Activated CD4-positive, alpha-beta memory T cell treated with anti-CD3 and anti-CD28 coated beads for 36 hours (primary cell): ENCODE measurements at regions not wholly inside any gene's neighbourhood (a gene's known extent, or its start where the extent isn't known, plus 50 kb on each side); places are given as distances from the start of the nearest gene placed in this dataset.
"Not testable (repeated sequence)": the region's sequence is repeated elsewhere in the genome, so short reads cannot be mapped to it uniquely, and the experiment has no call there.

Source experiments
- CTCF ChIA-PET: fragments of 350-600 bp; sonication (Branson Sonifier 250); formaldehyde crosslinking; loops from one replicate; lab custom pipeline; 2021; ENCODE audit warnings: antibody characterized with exemption, inconsistent platforms; lab: Charles Lee
- POLR2A ChIA-PET: fragments of 350-600 bp; sonication (Branson Sonifier 250); formaldehyde crosslinking; loops from one replicate; lab custom pipeline; 2021; ENCODE audit warnings: antibody characterized with exemption; lab: Charles Lee
- DNase-seq: peaks from one replicate; pipeline ENCODE4 v3.0.0-alpha.2; 2020
- H3K27ac Mint-ChIP-seq: one replicate; pipeline ENCODE4 v1.8.0; 2021; ENCODE audit warnings: mixed read lengths
- H3K27me3 Mint-ChIP-seq: one replicate; pipeline ENCODE4 v1.8.0; 2021; ENCODE audit warnings: mixed read lengths
- H3K36me3 Mint-ChIP-seq: one replicate; pipeline ENCODE4 v1.8.0; 2021; ENCODE audit warnings: mixed read lengths
- H3K4me1 Mint-ChIP-seq: one replicate; pipeline ENCODE4 v1.8.0; 2021; ENCODE audit warnings: low read depth, mixed read lengths
- H3K4me3 Mint-ChIP-seq: one replicate; pipeline ENCODE4 v1.8.0; 2021; ENCODE audit warnings: mild to moderate bottlenecking, mixed read lengths
- H3K9me3 Mint-ChIP-seq: one replicate; pipeline ENCODE4 v1.8.0; 2021; ENCODE audit warnings: mixed read lengths
- intact Hi-C: fragments of 100-400 bp; cut with micrococcal nuclease; formaldehyde crosslinking; loops from one replicate; pipeline ENCODE4 v1.15.1; 2023

GRCh38 chr1:91207691-91208090, 185.9 kb upstream of the ZNF644 start:
- H3K9me3 Mint-ChIP-seq, DNase-seq, H3K27me3 Mint-ChIP-seq, H3K36me3 Mint-ChIP-seq, POLR2A ChIA-PET, H3K4me3 Mint-ChIP-seq, intact Hi-C loops, CTCF ChIA-PET, H3K4me1 Mint-ChIP-seq, H3K27ac Mint-ChIP-seq: not testable (repeated sequence)

GRCh38 chr1:91204150-91204549, 182.3 kb upstream of the ZNF644 start:
- POLR2A ChIA-PET, H3K27ac Mint-ChIP-seq, H3K4me1 Mint-ChIP-seq, H3K9me3 Mint-ChIP-seq, DNase-seq, intact Hi-C loops, H3K4me3 Mint-ChIP-seq, H3K36me3 Mint-ChIP-seq, CTCF ChIA-PET: not testable (repeated sequence)
- peaks cover 11% of the 10 kb centered on the region for H3K27me3 Mint-ChIP-seq

- Mint-ChIP-seq H3K9me3 (no peaks in the 10 kb centered on the region), H3K4me1 (no peaks in the 10 kb centered on the region), H3K36me3 (no peaks in the 10 kb centered on the region), H3K27me3 (peaks cover 12% of the 10 kb centered on the region), H3K27ac (no peak overlapping the region), H3K4me3 (no peak overlapping the region)
- intact Hi-C loops: no loop called here
- ChIA-PET CTCF (interaction anchor here (1.9 kb wide), 1 partner anchor 36 kb away, joined by 7 read pairs; no protein-coding TSS in a partner anchor), POLR2A (no interaction called here)
- DNase-seq: no peak
Measured at GRCh38 chr1:91201694-91202093, 179.9 kb upstream of the ZNF644 start.

- DNase-seq: no peak
- no peak overlapping the region for H3K4me3 Mint-ChIP-seq
- no peaks in the 10 kb centered on the region for H3K4me1 Mint-ChIP-seq
- ChIA-PET CTCF (interaction anchor here (1.9 kb wide), 1 partner anchor 35 kb away, joined by 7 read pairs; no protein-coding TSS in a partner anchor), POLR2A (no interaction called here)
- H3K9me3 Mint-ChIP-seq: no peaks in the 10 kb centered on the region
- H3K27ac Mint-ChIP-seq: no peak overlapping the region
- intact Hi-C loops: no loop called here
- no peaks in the 10 kb centered on the region for H3K36me3 Mint-ChIP-seq
- peaks cover 9% of the 10 kb centered on the region for H3K27me3 Mint-ChIP-seq
Measured at GRCh38 chr1:91201176-91201575, 179.3 kb upstream of the ZNF644 start.

GRCh38 chr1:91200675-91201074, 178.8 kb upstream of the ZNF644 start:
- Mint-ChIP-seq H3K4me3 (no peak overlapping the region), H3K9me3 (no peaks in the 10 kb centered on the region), H3K4me1 (no peaks in the 10 kb centered on the region), H3K27me3 (peaks cover 9% of the 10 kb centered on the region), H3K27ac (no peak overlapping the region), H3K36me3 (no peaks in the 10 kb centered on the region)
- ChIA-PET POLR2A (no interaction called here), CTCF (interaction anchor here (1.9 kb wide), 1 partner anchor 35 kb away, joined by 7 read pairs; no protein-coding TSS in a partner anchor)
- DNase-seq: no peak
- intact Hi-C loops: no loop called here

GRCh38 chr1:91199988-91200387, 178.2 kb upstream of the ZNF644 start:
- ChIA-PET CTCF (interaction anchor here (1.2 to 1.9 kb wide), 2 partner anchors 33 to 34 kb away, joined by 3 to 7 read pairs; no protein-coding TSS in a partner anchor), POLR2A (no interaction called here)
- Mint-ChIP-seq H3K9me3 (no peaks in the 10 kb centered on the region), H3K36me3 (no peaks in the 10 kb centered on the region), H3K27ac (no peak overlapping the region), H3K4me3 (no peak overlapping the region), H3K4me1 (no peaks in the 10 kb centered on the region), H3K27me3 (peaks cover 9% of the 10 kb centered on the region)
- DNase-seq: no peak
- intact Hi-C loops: no loop called here

GRCh38 chr1:91190996-91191395, 169.2 kb upstream of the ZNF644 start:
- peaks cover 2% of the 10 kb centered on the region for H3K9me3 Mint-ChIP-seq
- POLR2A ChIA-PET: no interaction called here
- no peaks in the 10 kb centered on the region for H3K4me1 Mint-ChIP-seq
- H3K4me3 Mint-ChIP-seq: no peak overlapping the region
- CTCF ChIA-PET: interaction anchor here (1.3 kb wide), 1 partner anchor 26 kb away, joined by 4 read pairs; no protein-coding TSS in a partner anchor
- DNase-seq: no peak
- no peak overlapping the region for H3K27ac Mint-ChIP-seq
- intact Hi-C loops: no loop called here
- H3K27me3 Mint-ChIP-seq: peaks cover 14% of the 10 kb centered on the region
- no peaks in the 10 kb centered on the region for H3K36me3 Mint-ChIP-seq

- H3K9me3 Mint-ChIP-seq: peaks cover 13% of the 10 kb centered on the region
- no peak for DNase-seq
- no peak overlapping the region for H3K27ac Mint-ChIP-seq
- CTCF ChIA-PET: interaction anchor here (1.5 kb wide), 1 partner anchor 24 kb away, joined by 4 read pairs; no protein-coding TSS in a partner anchor
- intact Hi-C loops: no loop called here
- H3K36me3 Mint-ChIP-seq: no peaks in the 10 kb centered on the region
- H3K4me1 Mint-ChIP-seq: no peaks in the 10 kb centered on the region
- H3K4me3 Mint-ChIP-seq: no peak overlapping the region
- POLR2A ChIA-PET: no interaction called here
- peaks cover 17% of the 10 kb centered on the region for H3K27me3 Mint-ChIP-seq
Measured at GRCh38 chr1:91189096-91189495, 167.3 kb upstream of the ZNF644 start.

- DNase-seq, POLR2A ChIA-PET, H3K4me3 Mint-ChIP-seq, H3K27ac Mint-ChIP-seq, H3K36me3 Mint-ChIP-seq, intact Hi-C loops, H3K4me1 Mint-ChIP-seq, H3K27me3 Mint-ChIP-seq: not testable (repeated sequence)
- peaks cover 21% of the 10 kb centered on the region for H3K9me3 Mint-ChIP-seq
- CTCF ChIA-PET: interaction anchor here (1.0 kb wide), 1 partner anchor 18 kb away, joined by 4 read pairs; no protein-coding TSS in a partner anchor
Measured at GRCh38 chr1:91182807-91183206, 161.0 kb upstream of the ZNF644 start.

- no peaks in the 10 kb centered on the region for H3K4me1 Mint-ChIP-seq
- no peaks in the 10 kb centered on the region for H3K9me3 Mint-ChIP-seq
- H3K27ac Mint-ChIP-seq: no peak overlapping the region
- ChIA-PET POLR2A (no interaction called here), CTCF (interaction anchor here (0.7 to 4.2 kb wide), 2 partner anchors 11 to 455 kb away, joined by 3 to 27 read pairs; no protein-coding TSS in a partner anchor)
- H3K36me3 Mint-ChIP-seq: no peaks in the 10 kb centered on the region
- intact Hi-C loops: no loop called here
- H3K27me3 Mint-ChIP-seq: peaks cover 18% of the 10 kb centered on the region
- no peak overlapping the region for H3K4me3 Mint-ChIP-seq
- DNase-seq: no peak
Measured at GRCh38 chr1:91176250-91176649, 154.4 kb upstream of the ZNF644 start.

- peaks cover 16% of the 10 kb centered on the region for H3K27me3 Mint-ChIP-seq
- no peaks in the 10 kb centered on the region for H3K9me3 Mint-ChIP-seq
- POLR2A ChIA-PET: no interaction called here
Measured at GRCh38 chr1:91174734-91175133, 152.9 kb upstream of the ZNF644 start.

GRCh38 chr1:91173346-91173890, 151.6 kb upstream of the ZNF644 start:
- Mint-ChIP-seq H3K4me3 (no peak overlapping the region), H3K36me3 (no peaks in the 10 kb centered on the region), H3K9me3 (no peaks in the 10 kb centered on the region), H3K27me3 (peaks cover 16% of the 10 kb centered on the region), H3K4me1 (no peaks in the 10 kb centered on the region), H3K27ac (no peak overlapping the region)
- no peak for DNase-seq
- intact Hi-C loops: no loop called here
- CTCF ChIA-PET: interaction anchor here (4.2 kb wide), 1 partner anchor 8 kb away, joined by 27 read pairs; no protein-coding TSS in a partner anchor
- POLR2A ChIA-PET: no interaction called here

More at GRCh38 chr1:91174734-91175133, 152.9 kb upstream of the ZNF644 start:
- no peak overlapping the region for H3K27ac Mint-ChIP-seq
- H3K4me3 Mint-ChIP-seq: no peak overlapping the region
- no peak for DNase-seq
- H3K36me3 Mint-ChIP-seq: no peaks in the 10 kb centered on the region
- no peaks in the 10 kb centered on the region for H3K4me1 Mint-ChIP-seq
- CTCF ChIA-PET: interaction anchor here (4.2 kb wide), 1 partner anchor 9 kb away, joined by 27 read pairs; no protein-coding TSS in a partner anchor
- intact Hi-C loops: no loop called here

- H3K9me3 Mint-ChIP-seq: no peaks in the 10 kb centered on the region
- no peaks in the 10 kb centered on the region for H3K36me3 Mint-ChIP-seq
- ChIA-PET POLR2A (no interaction called here), CTCF (interaction anchor here (4.2 kb wide), 1 partner anchor 7 kb away, joined by 27 read pairs; no protein-coding TSS in a partner anchor)
- peaks cover 16% of the 10 kb centered on the region for H3K27me3 Mint-ChIP-seq
- no peak overlapping the region for H3K4me3 Mint-ChIP-seq
- no peaks in the 10 kb centered on the region for H3K4me1 Mint-ChIP-seq
- intact Hi-C loops: no loop called here
- DNase-seq: no peak
- no peak overlapping the region for H3K27ac Mint-ChIP-seq
Measured at GRCh38 chr1:91172541-91172940, 150.7 kb upstream of the ZNF644 start.
